Testis (tissue), 2 donors: ENCODE measurements at regions not wholly inside any gene's neighbourhood (a gene's known extent, or its start where the extent isn't known, plus 50 kb on each side); places are given as distances from the start of the nearest gene placed in this dataset.
"Not testable (repeated sequence)": the region's sequence is repeated elsewhere in the genome, so short reads cannot be mapped to it uniquely, and the experiment has no call there.

Source experiments
- DNase-seq: peaks from one replicate; pipeline ENCODE4 v3.0.0-alpha.2; 2019
- H3K27ac ChIP-seq, 2 donors: fragments of 200-600 bp; sonication (generic); one replicate each; pipeline ENCODE4 v1.5.1; 2019
- H3K27me3 ChIP-seq: fragments of 200-600 bp; sonication (generic); one replicate; pipeline ENCODE4 v1.5.1; 2019
- H3K36me3 ChIP-seq: fragments of 200-600 bp; sonication (generic); one replicate; pipeline ENCODE4 v1.5.1; 2017; ENCODE audit warnings: low read depth; ENCODE audit errors: missing control alignments
- H3K4me1 ChIP-seq: fragments of 200-600 bp; sonication (generic); one replicate; pipeline ENCODE4 v1.5.1; 2019
- H3K4me3 ChIP-seq, 2 donors: fragments of 200-600 bp; sonication (generic); one replicate each; pipeline ENCODE4 v1.5.1; 2017 to 2019
- H3K9me3 ChIP-seq: fragments of 200-600 bp; sonication (generic); one replicate; pipeline ENCODE4 v1.5.1; 2017
- CTCF ChIP-seq, 3 experiments: fragments of 450-650 bp in 2 of 3; fragments of 200-600 bp in 1 of 3; sonication (generic) in 1 of 3; IDR thresholded peaks; one replicate each; pipeline ENCODE4 v1.5.1; 2016 to 2019; ENCODE audit warnings: antibody characterized with exemption in 3 of 3, mild to moderate bottlenecking in 2 of 3, moderate library complexity in 1 of 3
- POLR2A ChIP-seq: fragments of 450-650 bp; IDR thresholded peaks from one replicate; pipeline ENCODE4 v1.6.1; 2017; ENCODE audit warnings: antibody characterized with exemption, mild to moderate bottlenecking, moderate library complexity
- WGBS, 2 donors: methylation state at CpG; one replicate each; pipeline ENCODE4 v1.1.5; 2018; 5-methylcytosine and 5-hydroxymethylcytosine counted together
- intact Hi-C: fragments of 100-400 bp; cut with DNase I; formaldehyde crosslinking; loops from one replicate; pipeline ENCODE4 v1.15.1; 2023; ENCODE audit warnings: low total_unique reads

- peaks cover 14% of the 10 kb centered on the region for H3K4me1 ChIP-seq
- H3K27me3 ChIP-seq, H3K9me3 ChIP-seq, H3K4me3 ChIP-seq, H3K27ac ChIP-seq, H3K36me3 ChIP-seq, DNase-seq, intact Hi-C loops: not testable (repeated sequence)
- 90 to 96% methylated on average over 7 of the region's 7 CpGs for WGBS, 2 donors
Observed at GRCh38 chr1:228796945-228797344, 61.7 kb downstream of the RHOU start.

- no peak for DNase-seq
- Histone ChIP-seq H3K9me3 (no peaks in the 10 kb centered on the region), H3K36me3 (no peaks in the 10 kb centered on the region), H3K27ac (no peak overlapping the region), H3K4me1 (peaks cover 25% of the 10 kb centered on the region), H3K4me3 (no peak overlapping the region), H3K27me3 (no peaks in the 10 kb centered on the region)
- no peak for TF ChIP-seq CTCF (IDR thresholded peaks at IDR 0.05)
- TF ChIP-seq POLR2A, result no peak
- intact Hi-C loops, result no loop called here
- WGBS, 2 donors, result 72 to 91% methylated on average over 2 of the region's 2 CpGs
Observed at GRCh38 chr1:228798035-228798434, 62.8 kb downstream of the RHOU start.

- no peak overlapping the region for H3K4me3 ChIP-seq
- H3K4me1 ChIP-seq, result peaks cover 30% of the 10 kb centered on the region
- 79 to 84% methylated on average over 5 of the region's 5 CpGs for WGBS, 2 donors
- H3K27me3 ChIP-seq, result no peaks in the 10 kb centered on the region
- TF ChIP-seq POLR2A (no peak), CTCF (IDR thresholded peaks at IDR 0.05) (no peak)
- H3K9me3 ChIP-seq, result no peaks in the 10 kb centered on the region
- intact Hi-C loops, result no loop called here
- DNase-seq, result no peak
- no peaks in the 10 kb centered on the region for H3K36me3 ChIP-seq
- H3K27ac ChIP-seq, result no peak overlapping the region
Observed at GRCh38 chr1:228798548-228798947, 63.3 kb downstream of the RHOU start.

- no peak for DNase-seq
- 46 to 49% methylated on average over 3 of the region's 3 CpGs for WGBS, 2 donors
- H3K4me1 ChIP-seq, result peaks cover 37% of the 10 kb centered on the region
- no peaks in the 10 kb centered on the region for H3K9me3 ChIP-seq
- TF ChIP-seq POLR2A, result no peak
- TF ChIP-seq CTCF (IDR thresholded peaks at IDR 0.05), result no peak
- no peaks in the 10 kb centered on the region for H3K36me3 ChIP-seq
- intact Hi-C loops, result no loop called here
- no peaks in the 10 kb centered on the region for H3K27me3 ChIP-seq
- H3K27ac ChIP-seq, result peak overlapping the region in 1 of 2 donors; percentile 51
- H3K4me3 ChIP-seq, result no peak overlapping the region
Observed at GRCh38 chr1:228799924-228800323, 64.6 kb downstream of the RHOU start.

- Histone ChIP-seq H3K27ac (no peak overlapping the region), H3K9me3 (no peaks in the 10 kb centered on the region), H3K36me3 (no peaks in the 10 kb centered on the region), H3K4me1 (peaks cover 41% of the 10 kb centered on the region), H3K4me3 (no peak overlapping the region), H3K27me3 (no peaks in the 10 kb centered on the region)
- peak; percentile 67 for DNase-seq
- intact Hi-C loops, result no loop called here
- no peak for TF ChIP-seq CTCF (IDR thresholded peaks at IDR 0.05)
- no peak for TF ChIP-seq POLR2A
Observed at GRCh38 chr1:228801068-228801467, 65.8 kb downstream of the RHOU start.
